GM10248 (cell line): ENCODE measurements at regions not wholly inside any gene's neighbourhood (a gene's known extent, or its start where the extent isn't known, plus 50 kb on each side); places are given as distances from the start of the nearest gene placed in this dataset.

Experiments used
- CTCF ChIA-PET: fragments of 300-600 bp; sonication (Branson Sonifier 250); formaldehyde crosslinking; extraction: SDS; loops from one replicate; lab custom pipeline; 2021; ENCODE audit warnings: antibody characterized with exemption; lab: Yijun Ruan, JAX
- POLR2A ChIA-PET: fragments of 350-650 bp; sonication (Branson Sonifier 250); formaldehyde crosslinking; extraction: SDS; loops from one replicate; lab custom pipeline; 2020; ENCODE audit warnings: antibody characterized with exemption; lab: Yijun Ruan, JAX
- DNase-seq: peaks from one replicate; pipeline ENCODE4 v3.0.0; 2012; ENCODE audit errors: extremely low spot score
- TF ChIP-seq, protein P1 (sequence below): IDR thresholded peaks from 2 replicates; pipeline ENCODE4 v1.5.1; 2012; ENCODE audit warnings: mild to moderate bottlenecking, low read depth; ENCODE audit errors: extremely low read depth, missing control alignments, control extremely low read depth

DNA sequence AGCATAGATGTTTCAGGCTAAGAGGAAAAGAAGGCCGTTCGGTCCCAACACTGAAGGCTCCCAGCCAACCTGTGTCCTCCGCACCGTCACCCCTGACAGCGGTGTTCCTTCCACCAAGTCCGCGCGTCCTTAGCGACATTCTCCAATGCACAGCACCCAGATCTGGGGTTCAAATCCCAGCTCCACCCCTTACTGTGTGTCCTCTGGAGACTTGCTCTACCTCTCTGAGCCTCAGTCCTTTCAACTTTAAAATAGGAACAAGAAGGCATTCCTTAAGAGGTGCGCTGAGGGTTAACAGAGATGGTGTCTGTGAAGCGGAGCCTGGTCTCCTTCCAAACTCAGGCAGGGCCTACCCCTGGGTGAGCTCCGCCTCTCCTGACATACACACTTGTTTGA lies 224.0 kb downstream of the MN1 start:
- ChIA-PET CTCF (no interaction called here), POLR2A (no interaction called here)
- no peak for DNase-seq
- TF ChIP-seq, protein P1, sequence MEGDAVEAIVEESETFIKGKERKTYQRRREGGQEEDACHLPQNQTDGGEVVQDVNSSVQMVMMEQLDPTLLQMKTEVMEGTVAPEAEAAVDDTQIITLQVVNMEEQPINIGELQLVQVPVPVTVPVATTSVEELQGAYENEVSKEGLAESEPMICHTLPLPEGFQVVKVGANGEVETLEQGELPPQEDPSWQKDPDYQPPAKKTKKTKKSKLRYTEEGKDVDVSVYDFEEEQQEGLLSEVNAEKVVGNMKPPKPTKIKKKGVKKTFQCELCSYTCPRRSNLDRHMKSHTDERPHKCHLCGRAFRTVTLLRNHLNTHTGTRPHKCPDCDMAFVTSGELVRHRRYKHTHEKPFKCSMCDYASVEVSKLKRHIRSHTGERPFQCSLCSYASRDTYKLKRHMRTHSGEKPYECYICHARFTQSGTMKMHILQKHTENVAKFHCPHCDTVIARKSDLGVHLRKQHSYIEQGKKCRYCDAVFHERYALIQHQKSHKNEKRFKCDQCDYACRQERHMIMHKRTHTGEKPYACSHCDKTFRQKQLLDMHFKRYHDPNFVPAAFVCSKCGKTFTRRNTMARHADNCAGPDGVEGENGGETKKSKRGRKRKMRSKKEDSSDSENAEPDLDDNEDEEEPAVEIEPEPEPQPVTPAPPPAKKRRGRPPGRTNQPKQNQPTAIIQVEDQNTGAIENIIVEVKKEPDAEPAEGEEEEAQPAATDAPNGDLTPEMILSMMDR, result no peak

DNA sequence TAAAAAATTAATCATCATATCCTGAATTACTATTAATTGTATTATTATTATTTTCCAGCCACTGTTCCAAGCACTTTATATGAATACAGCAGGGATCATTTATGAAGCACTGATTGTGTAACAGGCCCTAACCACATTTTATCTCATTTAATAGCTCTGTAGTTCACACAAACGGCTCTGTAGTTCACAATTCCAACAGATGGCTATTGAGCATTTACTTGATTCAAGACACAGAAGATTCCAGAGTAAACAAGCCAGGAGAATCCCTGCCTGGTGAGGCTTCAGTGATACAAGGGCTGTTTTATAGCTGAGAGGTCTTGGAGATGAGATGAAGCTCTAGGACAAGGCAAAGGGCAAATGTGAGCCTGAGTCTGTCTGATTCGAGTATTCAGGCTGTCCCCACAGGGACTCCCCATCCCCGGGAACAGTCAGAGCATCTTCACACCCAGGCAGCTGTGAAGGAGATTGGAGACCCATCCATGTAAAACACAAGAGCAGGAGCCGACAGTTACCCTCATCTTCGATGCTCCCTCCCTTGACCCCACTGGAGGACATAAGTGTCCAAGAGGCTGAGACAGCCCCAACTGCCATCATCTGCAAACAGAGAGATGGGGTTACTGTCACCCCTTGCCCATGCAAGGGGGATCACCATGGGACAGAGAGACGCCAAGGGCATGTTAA lies 222.5 kb downstream of the MN1 start:
- POLR2A ChIA-PET, result no interaction called here
- DNase-seq, result no peak
- CTCF ChIA-PET, result no interaction called here
- TF ChIP-seq, protein P1, result no peak

DNA sequence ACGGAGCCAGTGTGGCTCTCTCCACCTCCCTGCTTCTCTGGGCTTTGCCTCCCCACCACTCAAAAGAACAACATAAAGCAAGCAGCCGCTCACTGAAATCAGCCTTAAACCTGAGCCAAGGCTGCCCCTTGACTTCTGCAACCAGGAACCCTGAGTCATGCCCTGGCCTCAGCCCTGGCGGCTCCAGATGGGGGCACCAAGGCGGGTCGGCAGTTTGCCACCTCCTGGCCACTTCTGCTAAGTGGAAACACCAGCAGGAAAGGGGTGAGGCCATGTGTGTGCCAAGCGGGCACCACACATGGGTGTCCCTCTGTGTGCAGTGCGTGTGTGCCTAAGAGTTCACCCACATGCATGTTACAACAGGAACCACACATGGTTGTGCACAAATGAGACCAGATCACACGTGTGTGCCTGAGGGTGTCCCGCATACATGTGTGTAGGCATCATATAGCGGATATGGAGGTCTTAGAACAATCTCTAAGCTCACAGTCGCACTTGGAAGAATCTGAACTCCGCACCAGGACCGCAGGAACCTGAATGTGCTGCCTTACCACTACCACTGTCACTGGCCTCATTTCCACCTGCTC lies 221.2 kb downstream of the MN1 start:
- DNase-seq, result no peak
- CTCF ChIA-PET, result no interaction called here
- TF ChIP-seq, protein P1, result no peak
- POLR2A ChIA-PET, result no interaction called here

DNA sequence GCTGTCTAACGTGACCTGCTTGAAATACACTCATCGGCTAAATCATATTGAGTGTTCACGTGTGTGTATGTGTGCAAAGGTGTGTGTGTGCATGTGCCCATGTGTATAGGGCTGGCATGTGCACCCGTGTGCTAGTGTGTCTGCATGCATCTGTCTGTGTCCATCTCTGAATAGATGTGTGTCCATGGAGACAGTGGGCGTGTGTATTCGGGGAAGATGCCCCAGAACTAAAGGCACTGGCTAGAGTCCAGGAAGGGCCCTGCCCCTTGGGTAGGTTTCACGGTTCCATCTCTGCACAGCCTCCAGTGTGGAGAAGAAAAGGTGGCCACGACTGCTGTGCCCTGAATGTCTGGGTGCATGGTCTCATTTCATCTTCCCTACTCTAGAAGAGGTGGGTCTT lies 220.3 kb downstream of the MN1 start:
- no peak for DNase-seq
- CTCF ChIA-PET, result no interaction called here
- POLR2A ChIA-PET, result no interaction called here
- TF ChIP-seq, protein P1, result no peak

DNA sequence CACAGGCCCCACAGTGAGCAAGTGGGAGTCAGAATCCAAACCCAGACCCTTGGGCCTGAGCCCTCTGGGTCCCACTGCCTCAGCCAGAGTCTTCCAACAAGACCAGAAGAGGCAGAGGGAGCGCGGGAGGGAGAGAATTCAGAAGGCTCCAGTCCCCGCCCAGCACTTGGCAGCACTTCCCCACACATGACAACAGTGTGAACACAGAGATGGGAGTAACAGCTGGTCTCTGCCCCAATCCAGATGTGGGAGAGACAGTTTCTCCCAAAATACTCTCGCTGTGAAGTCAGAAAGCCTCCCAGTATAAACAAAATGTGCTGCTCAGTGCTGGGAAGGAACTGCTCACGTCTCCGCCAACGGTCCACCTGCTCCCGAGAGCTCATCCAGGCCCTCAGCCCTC lies 219.9 kb downstream of the MN1 start:
- TF ChIP-seq, protein P1, result no peak
- CTCF ChIA-PET, result no interaction called here

DNA sequence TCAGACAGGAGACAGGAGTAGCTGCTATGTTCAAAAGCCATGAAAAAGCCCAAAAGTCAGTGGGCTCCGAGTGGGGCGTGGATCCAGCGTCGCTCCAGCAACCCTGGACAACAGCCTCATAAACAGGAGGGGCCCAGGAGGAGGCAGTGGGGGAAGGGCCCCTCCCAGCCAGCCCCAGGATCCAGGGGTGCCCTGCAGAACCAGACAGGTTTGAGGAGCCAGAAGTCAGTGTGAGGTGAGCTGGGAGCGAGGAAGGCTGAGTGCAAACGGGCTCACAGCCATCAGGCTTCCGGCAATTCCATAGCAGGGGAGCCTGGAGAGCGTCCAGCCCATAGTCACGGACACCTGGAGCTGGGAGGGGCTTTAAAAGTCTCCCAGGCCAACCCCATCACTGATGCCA lies 217.7 kb downstream of the MN1 start:
- CTCF ChIA-PET, result interaction anchor here (1.2 kb wide), 1 partner anchor 9 kb away, joined by 4 read pairs; no protein-coding TSS in a partner anchor
- TF ChIP-seq, protein P1, result no peak
- POLR2A ChIA-PET, result no interaction called here
- no peak for DNase-seq

More for the DNA sequence above, 219.9 kb downstream of the MN1 start:
- no peak for DNase-seq
- POLR2A ChIA-PET, result no interaction called here
